B cell (primary cell): ENCODE measurements at regions not wholly inside any gene's neighbourhood (a gene's known extent, or its start where the extent isn't known, plus 50 kb on each side); places are given as distances from the start of the nearest gene placed in this dataset.

Experiments
- ATAC-seq: fragments of 200-7000 bp; cut with Tn5 transposase; one replicate; pipeline ENCODE4 v1.10.0; 2021; ENCODE audit warnings: low read depth, mild to moderate bottlenecking, moderate number of reproducible peaks, moderate library complexity
- CTCF ChIA-PET: fragments of 350-600 bp; sonication (Branson Sonifier 250); formaldehyde crosslinking; loops from one replicate; lab custom pipeline; 2021; ENCODE audit warnings: antibody characterized with exemption, inconsistent platforms; lab: Charles Lee
- POLR2A ChIA-PET: fragments of 350-600 bp; sonication (Branson Sonifier 250); formaldehyde crosslinking; loops from one replicate; lab custom pipeline; 2021; ENCODE audit warnings: antibody characterized with exemption; lab: Charles Lee
- DNase-seq: peaks from one replicate; pipeline ENCODE4 v3.0.0; 2013
- H2AFZ ChIP-seq: 2 replicates; pipeline ENCODE4 v1.6.1; 2012; ENCODE audit warnings: mild to moderate bottlenecking, low read depth, low read length; ENCODE audit not compliant: insufficient read depth, poor library complexity, severe bottlenecking
- H3K27ac ChIP-seq, 2 donors: 1 replicate in 1 of 2; 2 replicates in 1 of 2; pipeline ENCODE4 v1.5.1; 2012 to 2013; ENCODE audit warnings: low read length in 2 of 2, mild to moderate bottlenecking in 2 of 2, moderate library complexity in 1 of 2
- H3K27me3 ChIP-seq, 4 experiments: fragments of 200-600 bp in 1 of 4; sonication (generic) in 1 of 4; replicated peaks in 1 of 4; 1 replicate in 2 of 4; 2 replicates in 2 of 4; pipeline versions ENCODE4 v1.6.1 to v1.7.0; 2013 to 2016; ENCODE audit warnings: low read length in 3 of 4, mild to moderate bottlenecking in 2 of 4, mixed read lengths in 1 of 4, moderate library complexity in 1 of 4; ENCODE audit not compliant: insufficient read depth in 4 of 4, control insufficient read depth in 3 of 4; ENCODE audit errors: control extremely low read depth in 1 of 4
- H3K36me3 ChIP-seq, 2 experiments: replicated peaks in 1 of 2; 1 replicate in 1 of 2; 2 replicates in 1 of 2; pipeline versions ENCODE4 v1.6.1 to v1.7.1; 2013; ENCODE audit warnings: low read length in 1 of 2; ENCODE audit not compliant: insufficient read depth in 2 of 2, control insufficient read depth in 1 of 2; ENCODE audit errors: control extremely low read depth in 1 of 2, extremely low read depth in 1 of 2
- H3K4me1 ChIP-seq, 2 donors: fragments of 200-600 bp in 1 of 2; sonication (generic) in 1 of 2; 1 replicate in 1 of 2; 2 replicates in 1 of 2; pipeline versions ENCODE4 v1.5.1 to v1.6.1; 2013 to 2017; ENCODE audit warnings: low read length in 2 of 2; ENCODE audit not compliant: control insufficient read depth in 2 of 2, insufficient read depth in 2 of 2
- H3K4me2 ChIP-seq: replicated peaks from 2 replicates; pipeline ENCODE3; 2012; ENCODE audit warnings: mild to moderate bottlenecking, low read depth, low read length; ENCODE audit not compliant: poor library complexity, severe bottlenecking
- H3K4me3 ChIP-seq, 5 experiments: fragments of 200-600 bp in 1 of 5; sonication (generic) in 1 of 5; 1 replicate in 3 of 5; 2 replicates in 2 of 5; pipeline versions ENCODE4 v1.5.1 to v1.7.0; 2011 to 2016; ENCODE audit warnings: low read length in 4 of 5, mild to moderate bottlenecking in 4 of 5, low read depth in 2 of 5, control low read depth in 1 of 5, moderate library complexity in 1 of 5; ENCODE audit not compliant: insufficient read depth in 1 of 5; ENCODE audit errors: control extremely low read depth in 1 of 5, extremely low read depth in 1 of 5
- H3K79me2 ChIP-seq: fragments of 200-600 bp; sonication (generic); one replicate; pipeline ENCODE4 v1.6.0; 2016; ENCODE audit warnings: low read length; ENCODE audit not compliant: control insufficient read depth, insufficient read depth
- H3K9ac ChIP-seq: fragments of 200-600 bp; sonication (generic); 2 replicates; pipeline ENCODE4 v1.6.1; 2017; ENCODE audit warnings: mild to moderate bottlenecking, low read length, moderate library complexity
- H3K9me3 ChIP-seq, 3 donors: one replicate each; pipeline versions ENCODE4 v1.6.1 to v1.7.1; 2013; ENCODE audit warnings: low read length in 2 of 3; ENCODE audit not compliant: control insufficient read depth in 2 of 3, insufficient read depth in 1 of 3; ENCODE audit errors: control extremely low read depth in 1 of 3
- H4K20me1 ChIP-seq: 2 replicates; pipeline ENCODE4 v1.6.0; 2012; ENCODE audit warnings: mild to moderate bottlenecking, low read length; ENCODE audit not compliant: insufficient read depth, control insufficient read depth, poor library complexity, severe bottlenecking
- H3K27ac Mint-ChIP-seq: one replicate; pipeline ENCODE4 v1.8.0; 2021; ENCODE audit warnings: mixed read lengths
- H3K27me3 Mint-ChIP-seq: one replicate; pipeline ENCODE4 v1.8.0; 2021; ENCODE audit warnings: mixed read lengths
- H3K4me1 Mint-ChIP-seq: one replicate; pipeline ENCODE4 v1.8.0; 2021; ENCODE audit warnings: mixed read lengths
- H3K4me3 Mint-ChIP-seq: one replicate; pipeline ENCODE4 v1.8.0; 2021; ENCODE audit warnings: mixed read lengths
- H3K9me3 Mint-ChIP-seq: one replicate; pipeline ENCODE4 v1.8.0; 2022; ENCODE audit warnings: mixed read lengths; ENCODE audit not compliant: insufficient read depth
- EZH2 ChIP-seq: IDR thresholded peaks from 2 replicates; pipeline ENCODE4 v1.6.1; 2012; ENCODE audit warnings: borderline replicate concordance, low read depth, mild to moderate bottlenecking, moderate library complexity, low read length; ENCODE audit not compliant: insufficient read depth, poor library complexity, severe bottlenecking
- WGBS: methylation state at CpG from one replicate; pipeline ENCODE4 v1.1.5; 2013; ENCODE audit warnings: missing lambda C conversion rate; ENCODE audit not compliant: insufficient coverage; 5-methylcytosine and 5-hydroxymethylcytosine counted together
- intact Hi-C: fragments of 100-400 bp; cut with micrococcal nuclease; formaldehyde crosslinking; loops from one replicate; pipeline ENCODE4 v1.10.0; 2022
- TF ChIP-seq, protein P1 (sequence below): fragments of 200-600 bp; IDR thresholded peaks from one replicate; pipeline ENCODE4 v1.8.0; 2022; ENCODE audit warnings: antibody characterized with exemption, mild to moderate bottlenecking

DNA sequence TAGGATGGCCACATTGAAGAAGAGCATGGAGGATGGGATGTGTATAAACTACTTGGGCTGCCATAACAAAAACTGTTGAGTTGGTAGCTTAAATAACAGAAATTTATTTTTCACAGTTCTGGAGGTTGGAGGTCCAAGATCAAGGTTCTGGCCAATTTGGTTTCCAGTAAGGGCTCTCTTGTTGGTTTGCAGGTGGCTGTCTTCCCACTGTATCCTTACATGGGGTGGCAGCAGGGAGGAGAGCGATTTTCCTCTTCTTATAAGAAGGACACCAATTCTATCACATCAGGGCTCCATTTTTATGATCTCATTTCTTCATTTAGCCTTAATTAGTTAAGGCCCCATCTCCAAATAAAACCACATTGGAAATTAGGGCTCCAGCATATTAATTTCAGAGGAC, 465.7 kb downstream of the GADD45G start:
- TF ChIP-seq EZH2: no peak
- TF ChIP-seq, protein P1, sequence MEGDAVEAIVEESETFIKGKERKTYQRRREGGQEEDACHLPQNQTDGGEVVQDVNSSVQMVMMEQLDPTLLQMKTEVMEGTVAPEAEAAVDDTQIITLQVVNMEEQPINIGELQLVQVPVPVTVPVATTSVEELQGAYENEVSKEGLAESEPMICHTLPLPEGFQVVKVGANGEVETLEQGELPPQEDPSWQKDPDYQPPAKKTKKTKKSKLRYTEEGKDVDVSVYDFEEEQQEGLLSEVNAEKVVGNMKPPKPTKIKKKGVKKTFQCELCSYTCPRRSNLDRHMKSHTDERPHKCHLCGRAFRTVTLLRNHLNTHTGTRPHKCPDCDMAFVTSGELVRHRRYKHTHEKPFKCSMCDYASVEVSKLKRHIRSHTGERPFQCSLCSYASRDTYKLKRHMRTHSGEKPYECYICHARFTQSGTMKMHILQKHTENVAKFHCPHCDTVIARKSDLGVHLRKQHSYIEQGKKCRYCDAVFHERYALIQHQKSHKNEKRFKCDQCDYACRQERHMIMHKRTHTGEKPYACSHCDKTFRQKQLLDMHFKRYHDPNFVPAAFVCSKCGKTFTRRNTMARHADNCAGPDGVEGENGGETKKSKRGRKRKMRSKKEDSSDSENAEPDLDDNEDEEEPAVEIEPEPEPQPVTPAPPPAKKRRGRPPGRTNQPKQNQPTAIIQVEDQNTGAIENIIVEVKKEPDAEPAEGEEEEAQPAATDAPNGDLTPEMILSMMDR: no peak
- H3K9me3 Mint-ChIP-seq: no peaks in the 10 kb centered on the region
- H3K9me3 ChIP-seq: no peaks in the 10 kb centered on the region
- H3K4me3 Mint-ChIP-seq: no peak overlapping the region
- POLR2A ChIA-PET: no interaction called here
- no peaks in the 10 kb centered on the region for H3K4me1 ChIP-seq
- no peak overlapping the region for H3K9ac ChIP-seq
- peaks cover 39% of the 10 kb centered on the region for H3K27me3 Mint-ChIP-seq
- H4K20me1 ChIP-seq: no peaks in the 10 kb centered on the region
- no peaks in the 10 kb centered on the region for H3K79me2 ChIP-seq
- WGBS: no CpG with 5 or more reads among the region's 1 CpG
- intact Hi-C loops: no loop called here
- ATAC-seq (no peak), DNase-seq (no peak)
- no peak overlapping the region for H2AFZ ChIP-seq
- no peak overlapping the region for H3K27ac Mint-ChIP-seq
- no peak overlapping the region for H3K4me3 ChIP-seq
- no peaks in the 10 kb centered on the region for H3K27me3 ChIP-seq
- H3K4me1 Mint-ChIP-seq: no peaks in the 10 kb centered on the region
- no peak overlapping the region for H3K27ac ChIP-seq
- H3K36me3 ChIP-seq: no peaks in the 10 kb centered on the region
- H3K4me2 ChIP-seq: no peak overlapping the region
- CTCF ChIA-PET: interaction anchor here (1.0 kb wide), 2 partner anchors 8 to 14 kb away, joined by 3 read pairs; no protein-coding TSS in a partner anchor

DNA sequence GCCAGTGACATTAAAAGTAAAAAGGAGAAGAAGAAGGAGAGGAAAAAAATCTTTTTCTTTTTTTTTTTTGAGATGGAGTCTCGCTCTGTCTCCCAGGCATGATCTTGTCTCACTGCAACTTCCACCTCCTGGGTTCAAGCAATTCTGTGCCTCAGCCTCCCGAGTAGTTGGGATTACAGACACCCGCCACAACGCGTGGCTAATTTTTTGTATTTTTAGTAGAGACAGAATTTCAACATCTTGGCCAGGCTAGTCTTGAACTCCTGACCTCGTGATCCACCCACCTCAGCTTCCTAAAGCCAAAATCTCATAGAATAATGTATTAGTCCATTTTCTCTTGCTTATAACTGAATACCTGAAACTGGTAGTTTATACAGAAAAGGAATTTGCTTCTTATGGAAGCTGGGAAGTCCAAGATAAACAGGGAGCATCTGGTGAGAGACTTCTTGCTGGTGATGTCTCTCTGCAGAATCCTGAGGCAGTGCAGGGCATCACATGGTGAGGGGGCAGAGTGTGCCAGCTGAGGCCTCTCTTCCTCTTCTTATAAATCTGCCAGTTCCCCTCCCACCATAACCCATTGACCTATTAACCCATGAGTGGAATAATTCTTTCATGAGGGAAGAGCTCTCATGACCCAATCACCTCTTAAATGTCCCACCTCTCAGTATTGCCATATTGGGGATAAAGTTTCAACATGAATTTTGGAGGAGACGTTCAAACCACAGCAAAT, 466.3 kb downstream of the GADD45G start:
- no peaks in the 10 kb centered on the region for H3K9me3 Mint-ChIP-seq
- H3K27me3 Mint-ChIP-seq: peaks cover 44% of the 10 kb centered on the region
- Histone ChIP-seq H3K27me3 (no peaks in the 10 kb centered on the region), H3K9ac (no peak overlapping the region), H2AFZ (no peak overlapping the region), H4K20me1 (no peaks in the 10 kb centered on the region), H3K36me3 (no peaks in the 10 kb centered on the region), H3K4me3 (no peak overlapping the region), H3K79me2 (no peaks in the 10 kb centered on the region), H3K9me3 (no peaks in the 10 kb centered on the region), H3K4me1 (no peaks in the 10 kb centered on the region), H3K4me2 (no peak overlapping the region), H3K27ac (no peak overlapping the region)
- ChIA-PET CTCF (interaction anchor here (1.0 kb wide), 1 partner anchor 14 kb away, joined by 3 read pairs; no protein-coding TSS in a partner anchor), POLR2A (no interaction called here)
- H3K27ac Mint-ChIP-seq: no peak overlapping the region
- intact Hi-C loops: no loop called here
- TF ChIP-seq, protein P1: no peak
- TF ChIP-seq EZH2: no peak
- ATAC-seq: no peak
- no CpG with 5 or more reads among the region's 7 CpGs for WGBS
- no peaks in the 10 kb centered on the region for H3K4me1 Mint-ChIP-seq
- no peak overlapping the region for H3K4me3 Mint-ChIP-seq
- DNase-seq: no peak
